ENCODE measurements at regions not wholly inside any gene's neighbourhood (a gene's known extent, or its start where the extent isn't known, plus 50 kb on each side); places are given as distances from the start of the nearest gene placed in this dataset.

GRCh38 chr18:41406834-41407233 lies 548.2 kb upstream of the PIK3C3 start:
- no peak for TF ChIP-seq CTCF (IDR thresholded peaks at IDR 0.05)
- TF ChIP-seq POLR2AphosphoS5 (IDR thresholded peaks at IDR 0.05): no peak
